Upper lobe of left lung (tissue), 6 donors: ENCODE measurements at regions not wholly inside any gene's neighbourhood (a gene's known extent, or its start where the extent isn't known, plus 50 kb on each side); places are given as distances from the start of the nearest gene placed in this dataset.
"Not testable (repeated sequence)": the region's sequence is repeated elsewhere in the genome, so short reads cannot be mapped to it uniquely, and the experiment has no call there.

ENCODE experiments used
- ATAC-seq, 2 donors: fragments of 200-7000 bp; cut with Tn5 transposase; one replicate each; pipeline ENCODE4 v1.9.1; 2022; ENCODE audit warnings: mild to moderate bottlenecking in 2 of 2, moderate library complexity in 2 of 2; ENCODE audit not compliant: low FRiP score in 2 of 2
- DNase-seq, 2 donors: peaks; one replicate each; pipeline ENCODE4 v3.0.0-alpha.2; 2019 to 2020
- H3K27ac ChIP-seq, 4 donors: fragments of 200-600 bp; sonication (generic); one replicate each; pipeline ENCODE4 v1.5.1; 2016 to 2019
- H3K27me3 ChIP-seq, 4 donors: fragments of 200-600 bp; sonication (generic); one replicate each; pipeline ENCODE4 v1.5.1; 2017 to 2019
- H3K36me3 ChIP-seq, 4 donors: fragments of 200-600 bp; sonication (generic); one replicate each; pipeline ENCODE4 v1.5.1; 2016 to 2019
- H3K4me1 ChIP-seq, 4 donors: fragments of 200-600 bp; sonication (generic); one replicate each; pipeline ENCODE4 v1.5.1; 2018 to 2019
- H3K4me3 ChIP-seq, 4 donors: fragments of 200-600 bp; sonication (generic); one replicate each; pipeline ENCODE4 v1.5.1; 2017 to 2019; ENCODE audit warnings: mild to moderate bottlenecking in 2 of 4, moderate library complexity in 1 of 4
- H3K9me3 ChIP-seq, 4 donors: fragments of 200-600 bp; sonication (generic); one replicate each; pipeline ENCODE4 v1.5.1; 2018 to 2019
- CTCF ChIP-seq, 6 experiments: fragments of 450-650 bp in 4 of 6; fragments of 200-600 bp in 2 of 6; sonication (generic) in 2 of 6; IDR thresholded peaks; one replicate each; pipeline ENCODE4 v1.5.1; 2016 to 2019; ENCODE audit warnings: antibody characterized with exemption in 6 of 6
- EP300 ChIP-seq, 4 donors: sonication (generic); formaldehyde crosslinking; IDR thresholded peaks; one replicate each; pipeline ENCODE4 v1.5.1; 2017; ENCODE audit warnings: antibody characterized with exemption in 4 of 4, control low read depth in 2 of 4
- POLR2A ChIP-seq, 4 donors: fragments of 450-650 bp; IDR thresholded peaks; one replicate each; pipeline ENCODE4 v1.5.1; 2016 to 2017; ENCODE audit warnings: antibody characterized with exemption in 4 of 4, mild to moderate bottlenecking in 2 of 4
- POLR2AphosphoS5 ChIP-seq, 2 donors: sonication (generic); formaldehyde crosslinking; IDR thresholded peaks; one replicate each; pipeline ENCODE4 v1.5.1; 2017; ENCODE audit warnings: antibody characterized with exemption in 2 of 2
- WGBS, 2 donors: methylation state at CpG; one replicate each; pipeline ENCODE4 v1.1.5; 2017 to 2018; 5-methylcytosine and 5-hydroxymethylcytosine counted together
- donor health status: DM: no; HTN: no; CAD: no; lungs with moderate emphysema.
- donor health status: DM: no; HTN: yes; CAD: no; lungs with severe emphysema.

- not testable (repeated sequence) for H3K27ac ChIP-seq, H3K36me3 ChIP-seq, H3K27me3 ChIP-seq, H3K9me3 ChIP-seq, H3K4me1 ChIP-seq, H3K4me3 ChIP-seq, ATAC-seq
- DNase-seq = peak; percentile 48 to 62
- 53 to 58% methylated on average over 4 to 9 of the region's 9 CpGs for WGBS, 2 donors
- peak; percentile 25 to 61 (median 34) for TF ChIP-seq CTCF (IDR thresholded peaks at IDR 0.05)
Measured at GRCh38 chr14:106618471-106618951, 1092.1 kb downstream of the TMEM121 start.

GRCh38 chr14:106619606-106620005 lies 1093.2 kb downstream of the TMEM121 start:
- WGBS, 2 donors = 0% methylated on average over 1 of the region's 1 CpG
- DNase-seq (no peak), ATAC-seq (no peak)
- Histone ChIP-seq H3K27me3 (no peaks in the 10 kb centered on the region), H3K4me1 (no peaks in the 10 kb centered on the region), H3K27ac (no peak overlapping the region), H3K9me3 (no peaks in the 10 kb centered on the region), H3K4me3 (no peak overlapping the region), H3K36me3 (no peaks in the 10 kb centered on the region)
- TF ChIP-seq EP300 (IDR thresholded peaks at IDR 0.05) = no peak
- TF ChIP-seq POLR2A (IDR thresholded peaks at IDR 0.05) = no peak
- no peak for TF ChIP-seq CTCF (IDR thresholded peaks at IDR 0.05)

DNA sequence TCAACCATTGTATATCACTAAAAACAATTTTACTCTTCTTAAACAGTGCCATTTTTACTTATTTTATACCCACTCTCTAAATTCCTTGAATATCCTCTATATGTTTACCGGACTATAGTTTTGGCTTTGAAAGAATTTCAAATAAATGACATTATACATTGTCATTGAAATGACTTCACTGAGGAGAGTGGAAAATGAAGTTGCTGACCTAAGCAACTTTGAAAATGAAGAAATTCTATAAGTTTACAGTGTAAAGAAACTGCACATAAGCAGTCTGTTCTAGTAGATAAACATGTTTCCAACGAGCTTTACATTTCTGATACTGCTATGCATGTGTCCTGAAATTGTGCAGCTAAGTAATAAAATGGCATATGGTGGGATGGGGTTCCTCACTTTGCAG lies 1094.0 kb downstream of the TMEM121 start:
- Histone ChIP-seq H3K9me3 (no peaks in the 10 kb centered on the region), H3K4me3 (no peak overlapping the region), H3K27me3 (no peaks in the 10 kb centered on the region), H3K27ac (no peak overlapping the region), H3K4me1 (no peaks in the 10 kb centered on the region), H3K36me3 (no peaks in the 10 kb centered on the region)
- DNase-seq = no peak
- TF ChIP-seq EP300 (IDR thresholded peaks at IDR 0.05) = no peak
- no peak for TF ChIP-seq POLR2AphosphoS5 (IDR thresholded peaks at IDR 0.05)
- no peak for TF ChIP-seq CTCF (IDR thresholded peaks at IDR 0.05)
- TF ChIP-seq POLR2A (IDR thresholded peaks at IDR 0.05) = no peak
- ATAC-seq = no peak
- WGBS, 2 donors = 59 to 72% methylated on average over 2 of the region's 2 CpGs

- 52% methylated on average over 12 of the region's 12 CpGs for WGBS, 2 donors
- H3K36me3 ChIP-seq = no peaks in the 10 kb centered on the region
- no peaks in the 10 kb centered on the region for H3K9me3 ChIP-seq
- DNase-seq = no peak
- H3K4me1 ChIP-seq = no peaks in the 10 kb centered on the region
- no peak overlapping the region for H3K27ac ChIP-seq
- no peak for ATAC-seq
- no peak for TF ChIP-seq POLR2AphosphoS5 (IDR thresholded peaks at IDR 0.05)
- TF ChIP-seq POLR2A (IDR thresholded peaks at IDR 0.05) = no peak
- TF ChIP-seq CTCF (IDR thresholded peaks at IDR 0.05) = no peak
- no peak for TF ChIP-seq EP300 (IDR thresholded peaks at IDR 0.05)
- H3K4me3 ChIP-seq = no peak overlapping the region
- H3K27me3 ChIP-seq = no peaks in the 10 kb centered on the region
Measured at GRCh38 chr14:106622200-106622745, 1095.9 kb downstream of the TMEM121 start.

- no peaks in the 10 kb centered on the region for H3K36me3 ChIP-seq
- H3K9me3 ChIP-seq = no peaks in the 10 kb centered on the region
- WGBS, 2 donors = 55 to 59% methylated on average over 3 of the region's 3 CpGs
- no peak for DNase-seq
- no peak for ATAC-seq
- no peak overlapping the region for H3K4me3 ChIP-seq
- H3K27ac ChIP-seq = no peak overlapping the region
- no peak for TF ChIP-seq POLR2AphosphoS5 (IDR thresholded peaks at IDR 0.05)
- TF ChIP-seq EP300 (IDR thresholded peaks at IDR 0.05) = no peak
- TF ChIP-seq POLR2A (IDR thresholded peaks at IDR 0.05) = no peak
- TF ChIP-seq CTCF (IDR thresholded peaks at IDR 0.05) = no peak
- H3K4me1 ChIP-seq = no peaks in the 10 kb centered on the region
- no peaks in the 10 kb centered on the region for H3K27me3 ChIP-seq
Measured at GRCh38 chr14:106625186-106625585, 1098.8 kb downstream of the TMEM121 start.

GRCh38 chr14:106626469-106626868 lies 1100.1 kb downstream of the TMEM121 start:
- H3K27ac ChIP-seq, H3K9me3 ChIP-seq, ATAC-seq, H3K36me3 ChIP-seq, H3K27me3 ChIP-seq, H3K4me1 ChIP-seq, DNase-seq, H3K4me3 ChIP-seq: not testable (repeated sequence)
- WGBS, 2 donors = 33 to 45% methylated on average over 4 of the region's 4 CpGs
